Epidermal melanocyte (primary cell): ENCODE measurements at regions not wholly inside any gene's neighbourhood (a gene's known extent, or its start where the extent isn't known, plus 50 kb on each side); places are given as distances from the start of the nearest gene placed in this dataset.
A peak's percentile ranks its signal among the peaks of the same experiment; 100 is the strongest.
"Not testable (repeated sequence)": the region's sequence is repeated elsewhere in the genome, so short reads cannot be mapped to it uniquely, and the experiment has no call there.

ENCODE experiments used
- DNase-seq: peaks from one replicate; pipeline ENCODE4 v3.0.0; 2011; ENCODE audit warnings: low spot score; ENCODE audit not compliant: insufficient read length

GRCh38 chr9:63912451-63912850, 1372.6 kb downstream of the FOXD4L5 start:
- not testable (repeated sequence) for DNase-seq

GRCh38 chr9:63909076-63909475, 1375.9 kb downstream of the FOXD4L5 start:
- DNase-seq, result not testable (repeated sequence)

- not testable (repeated sequence) for DNase-seq
Measured at GRCh38 chr9:63899637-63900190, 1385.3 kb downstream of the FOXD4L5 start.

- not testable (repeated sequence) for DNase-seq
Measured at GRCh38 chr9:63881386-63881785, 1403.6 kb downstream of the FOXD4L5 start.

GRCh38 chr9:63876380-63876779, 1408.6 kb downstream of the FOXD4L5 start:
- not testable (repeated sequence) for DNase-seq

GRCh38 chr9:63859475-63860215, 1425.4 kb downstream of the FOXD4L5 start:
- no peak for DNase-seq

- DNase-seq, result not testable (repeated sequence)
Measured at GRCh38 chr9:63859090-63859474, 1425.9 kb downstream of the FOXD4L5 start.

- not testable (repeated sequence) for DNase-seq
Measured at GRCh38 chr9:63853140-63853751, 1431.8 kb downstream of the FOXD4L5 start.

GRCh38 chr9:63824804-63825203, 1460.2 kb downstream of the FOXD4L5 start:
- not testable (repeated sequence) for DNase-seq

- DNase-seq, result not testable (repeated sequence)
Measured at GRCh38 chr9:63823375-63824201, 1461.4 kb downstream of the FOXD4L5 start.

- not testable (repeated sequence) for DNase-seq
Measured at GRCh38 chr9:63822615-63823374, 1462.2 kb downstream of the FOXD4L5 start.

- not testable (repeated sequence) for DNase-seq
Measured at GRCh38 chr9:63821293-63821692, 1463.7 kb downstream of the FOXD4L5 start.

- DNase-seq, result not testable (repeated sequence)
Measured at GRCh38 chr9:63820882-63821281, 1464.1 kb downstream of the FOXD4L5 start.

- DNase-seq, result not testable (repeated sequence)
Measured at GRCh38 chr9:63820383-63820782, 1464.6 kb downstream of the FOXD4L5 start.

GRCh38 chr9:63817622-63818518, 1467.1 kb downstream of the FOXD4L5 start:
- no peak for DNase-seq

GRCh38 chr9:63816751-63817621, 1468.0 kb downstream of the FOXD4L5 start:
- peak; percentile 15 for DNase-seq

GRCh38 chr9:63814970-63815669, 1469.9 kb downstream of the FOXD4L5 start:
- DNase-seq, result not testable (repeated sequence)

GRCh38 chr9:63813391-63814021, 1471.5 kb downstream of the FOXD4L5 start:
- DNase-seq, result not testable (repeated sequence)
